B cell (primary cell): ENCODE measurements at regions not wholly inside any gene's neighbourhood (a gene's known extent, or its start where the extent isn't known, plus 50 kb on each side); places are given as distances from the start of the nearest gene placed in this dataset.

Experiments used
- EZH2 ChIP-seq: IDR thresholded peaks from 2 replicates; pipeline ENCODE4 v1.6.1; 2012; ENCODE audit warnings: borderline replicate concordance, low read depth, mild to moderate bottlenecking, moderate library complexity, low read length; ENCODE audit not compliant: insufficient read depth, poor library complexity, severe bottlenecking
- TF ChIP-seq, protein P1 (sequence below): fragments of 200-600 bp; IDR thresholded peaks from one replicate; pipeline ENCODE4 v1.8.0; 2022; ENCODE audit warnings: antibody characterized with exemption, mild to moderate bottlenecking

GRCh38 chr5:155665361-155665760 is 651.8 kb downstream of the KIF4B start:
- TF ChIP-seq, protein P1, sequence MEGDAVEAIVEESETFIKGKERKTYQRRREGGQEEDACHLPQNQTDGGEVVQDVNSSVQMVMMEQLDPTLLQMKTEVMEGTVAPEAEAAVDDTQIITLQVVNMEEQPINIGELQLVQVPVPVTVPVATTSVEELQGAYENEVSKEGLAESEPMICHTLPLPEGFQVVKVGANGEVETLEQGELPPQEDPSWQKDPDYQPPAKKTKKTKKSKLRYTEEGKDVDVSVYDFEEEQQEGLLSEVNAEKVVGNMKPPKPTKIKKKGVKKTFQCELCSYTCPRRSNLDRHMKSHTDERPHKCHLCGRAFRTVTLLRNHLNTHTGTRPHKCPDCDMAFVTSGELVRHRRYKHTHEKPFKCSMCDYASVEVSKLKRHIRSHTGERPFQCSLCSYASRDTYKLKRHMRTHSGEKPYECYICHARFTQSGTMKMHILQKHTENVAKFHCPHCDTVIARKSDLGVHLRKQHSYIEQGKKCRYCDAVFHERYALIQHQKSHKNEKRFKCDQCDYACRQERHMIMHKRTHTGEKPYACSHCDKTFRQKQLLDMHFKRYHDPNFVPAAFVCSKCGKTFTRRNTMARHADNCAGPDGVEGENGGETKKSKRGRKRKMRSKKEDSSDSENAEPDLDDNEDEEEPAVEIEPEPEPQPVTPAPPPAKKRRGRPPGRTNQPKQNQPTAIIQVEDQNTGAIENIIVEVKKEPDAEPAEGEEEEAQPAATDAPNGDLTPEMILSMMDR: no peak
- TF ChIP-seq EZH2: no peak
